Duodenal mucosa (tissue), 2 donors: ENCODE measurements at regions not wholly inside any gene's neighbourhood (a gene's known extent, or its start where the extent isn't known, plus 50 kb on each side); places are given as distances from the start of the nearest gene placed in this dataset.
"Not testable (repeated sequence)": the region's sequence is repeated elsewhere in the genome, so short reads cannot be mapped to it uniquely, and the experiment has no call there.

ENCODE experiments used
- H3K27ac ChIP-seq: one replicate; pipeline ENCODE4 v1.7.0; 2013; ENCODE audit warnings: low read depth, low read length
- H3K27me3 ChIP-seq, 2 donors: one replicate each; pipeline ENCODE4 v1.7.0; 2013; ENCODE audit warnings: low read length in 2 of 2, control low read depth in 1 of 2; ENCODE audit not compliant: insufficient read depth in 2 of 2, control insufficient read depth in 1 of 2
- H3K36me3 ChIP-seq, 2 donors: one replicate each; pipeline ENCODE4 v1.7.0; 2013; ENCODE audit warnings: low read length in 2 of 2, control low read depth in 1 of 2; ENCODE audit not compliant: insufficient read depth in 2 of 2, control insufficient read depth in 1 of 2
- H3K4me1 ChIP-seq, 2 donors: one replicate each; pipeline ENCODE4 v1.7.0; 2013; ENCODE audit warnings: low read length in 2 of 2, control low read depth in 1 of 2; ENCODE audit not compliant: insufficient read depth in 2 of 2, control insufficient read depth in 1 of 2
- H3K4me3 ChIP-seq, 2 donors: one replicate each; pipeline ENCODE4 v1.7.0; 2013; ENCODE audit warnings: low read length in 2 of 2, low read depth in 1 of 2
- H3K9ac ChIP-seq, 2 donors: one replicate each; pipeline ENCODE4 v1.7.0; 2013; ENCODE audit warnings: low read length in 2 of 2, low read depth in 1 of 2
- H3K9me3 ChIP-seq, 2 donors: one replicate each; pipeline ENCODE4 v1.7.0; 2013; ENCODE audit warnings: low read length in 2 of 2, control low read depth in 1 of 2; ENCODE audit not compliant: control insufficient read depth in 1 of 2

- no peak overlapping the region for H3K27ac ChIP-seq
- no peak overlapping the region for H3K4me3 ChIP-seq
Measured at GRCh38 chr1:220421508-220421907, 106.4 kb upstream of the MARK1 start.

GRCh38 chr1:220420726-220421125, 107.2 kb upstream of the MARK1 start:
- Histone ChIP-seq H3K9me3 (no peaks in the 10 kb centered on the region), H3K36me3 (no peaks in the 10 kb centered on the region), H3K4me1 (no peaks in the 10 kb centered on the region), H3K27ac (no peak overlapping the region), H3K4me3 (no peak overlapping the region), H3K27me3 (no peaks in the 10 kb centered on the region), H3K9ac (no peak overlapping the region)

More at GRCh38 chr1:220421508-220421907, 106.4 kb upstream of the MARK1 start:
- H3K9ac ChIP-seq: no peak overlapping the region
- no peaks in the 10 kb centered on the region for H3K4me1 ChIP-seq
- no peaks in the 10 kb centered on the region for H3K36me3 ChIP-seq
- no peaks in the 10 kb centered on the region for H3K9me3 ChIP-seq
- H3K27me3 ChIP-seq: no peaks in the 10 kb centered on the region

GRCh38 chr1:220412382-220412781, 115.6 kb upstream of the MARK1 start:
- not testable (repeated sequence) for H3K27ac ChIP-seq, H3K4me3 ChIP-seq, H3K27me3 ChIP-seq, H3K4me1 ChIP-seq, H3K9me3 ChIP-seq, H3K9ac ChIP-seq, H3K36me3 ChIP-seq

GRCh38 chr1:220410611-220411010, 117.3 kb upstream of the MARK1 start:
- H3K4me3 ChIP-seq: no peak overlapping the region
- H3K9me3 ChIP-seq: no peaks in the 10 kb centered on the region
- H3K27ac ChIP-seq: no peak overlapping the region
- no peaks in the 10 kb centered on the region for H3K27me3 ChIP-seq
- no peaks in the 10 kb centered on the region for H3K4me1 ChIP-seq
- H3K36me3 ChIP-seq: no peaks in the 10 kb centered on the region
- no peak overlapping the region for H3K9ac ChIP-seq

- Histone ChIP-seq H3K27me3 (no peaks in the 10 kb centered on the region), H3K27ac (no peak overlapping the region), H3K9me3 (no peaks in the 10 kb centered on the region), H3K9ac (no peak overlapping the region), H3K4me3 (no peak overlapping the region), H3K4me1 (no peaks in the 10 kb centered on the region), H3K36me3 (no peaks in the 10 kb centered on the region)
Measured at GRCh38 chr1:220409771-220410595, 118.0 kb upstream of the MARK1 start.

- Histone ChIP-seq H3K9me3 (no peaks in the 10 kb centered on the region), H3K4me1 (no peaks in the 10 kb centered on the region), H3K9ac (no peak overlapping the region), H3K36me3 (no peaks in the 10 kb centered on the region), H3K27me3 (no peaks in the 10 kb centered on the region), H3K4me3 (no peak overlapping the region), H3K27ac (no peak overlapping the region)
Measured at GRCh38 chr1:220407191-220407590, 120.7 kb upstream of the MARK1 start.

GRCh38 chr1:220398238-220398637, 126.0 kb upstream of the RAB3GAP2 start:
- Histone ChIP-seq H3K27ac (no peak overlapping the region), H3K36me3 (no peaks in the 10 kb centered on the region)

GRCh38 chr1:220391491-220391890, 119.2 kb upstream of the RAB3GAP2 start:
- H3K9ac ChIP-seq: no peak overlapping the region
- H3K36me3 ChIP-seq: no peaks in the 10 kb centered on the region
- H3K4me1 ChIP-seq: no peaks in the 10 kb centered on the region
- H3K4me3 ChIP-seq: no peak overlapping the region
- no peaks in the 10 kb centered on the region for H3K27me3 ChIP-seq
- H3K27ac ChIP-seq: no peak overlapping the region
- H3K9me3 ChIP-seq: no peaks in the 10 kb centered on the region

More at GRCh38 chr1:220398238-220398637, 126.0 kb upstream of the RAB3GAP2 start:
- Histone ChIP-seq H3K4me1 (no peaks in the 10 kb centered on the region), H3K27me3 (no peaks in the 10 kb centered on the region), H3K9ac (no peak overlapping the region), H3K4me3 (no peak overlapping the region), H3K9me3 (no peaks in the 10 kb centered on the region)

- Histone ChIP-seq H3K9me3 (no peaks in the 10 kb centered on the region), H3K27me3 (no peaks in the 10 kb centered on the region), H3K36me3 (no peaks in the 10 kb centered on the region), H3K4me3 (no peak overlapping the region), H3K9ac (no peak overlapping the region), H3K4me1 (no peaks in the 10 kb centered on the region), H3K27ac (no peak overlapping the region)
Measured at GRCh38 chr1:220389634-220390033, 117.4 kb upstream of the RAB3GAP2 start.

- no peak overlapping the region for H3K4me3 ChIP-seq
- H3K27ac ChIP-seq: no peak overlapping the region
- H3K36me3 ChIP-seq: no peaks in the 10 kb centered on the region
- H3K4me1 ChIP-seq: no peaks in the 10 kb centered on the region
- H3K9ac ChIP-seq: no peak overlapping the region
- no peaks in the 10 kb centered on the region for H3K9me3 ChIP-seq
- no peaks in the 10 kb centered on the region for H3K27me3 ChIP-seq
Measured at GRCh38 chr1:220386494-220387195, 114.4 kb upstream of the RAB3GAP2 start.
